H1 (cell line): ENCODE measurements at regions not wholly inside any gene's neighbourhood (a gene's known extent, or its start where the extent isn't known, plus 50 kb on each side); places are given as distances from the start of the nearest gene placed in this dataset.

ENCODE experiments used
- BRCA1 ChIP-seq: IDR thresholded peaks from 2 replicates; pipeline ENCODE4 v1.6.1; 2012; ENCODE audit warnings: low read depth, low read length, improper control_type of control experiment
- CBX5 ChIP-seq: fragments of 300-800, 300-1000 bp; sonication (generic); IDR thresholded peaks from 2 replicates; pipeline ENCODE4 v1.7.1; 2016; ENCODE audit warnings: antibody characterized with exemption, low read length, low read depth
- POLR2A ChIP-seq, 2 experiments: IDR thresholded peaks; 1 replicate in 1 of 2; 2 replicates in 1 of 2; pipeline ENCODE4 v1.6.1; 2011; ENCODE audit warnings: low read depth in 2 of 2, low read length in 2 of 2, mild to moderate bottlenecking in 2 of 2; ENCODE audit errors: control extremely low read depth in 1 of 2
- TF ChIP-seq, protein P1 (sequence below), 3 experiments: IDR thresholded peaks; 1 replicate in 2 of 3; 2 replicates in 1 of 3; pipeline versions ENCODE4 v1.5.1 to v1.6.1; 2011; ENCODE audit warnings: low read length in 3 of 3, mild to moderate bottlenecking in 3 of 3, inconsistent platforms in 2 of 3, low read depth in 1 of 3, moderate library complexity in 1 of 3; ENCODE audit not compliant: insufficient read depth in 1 of 3; ENCODE audit errors: control extremely low read depth in 1 of 3

GRCh38 chr17:33976831-33977230 is 278.3 kb upstream of the CCL2 start:
- TF ChIP-seq, protein P1, sequence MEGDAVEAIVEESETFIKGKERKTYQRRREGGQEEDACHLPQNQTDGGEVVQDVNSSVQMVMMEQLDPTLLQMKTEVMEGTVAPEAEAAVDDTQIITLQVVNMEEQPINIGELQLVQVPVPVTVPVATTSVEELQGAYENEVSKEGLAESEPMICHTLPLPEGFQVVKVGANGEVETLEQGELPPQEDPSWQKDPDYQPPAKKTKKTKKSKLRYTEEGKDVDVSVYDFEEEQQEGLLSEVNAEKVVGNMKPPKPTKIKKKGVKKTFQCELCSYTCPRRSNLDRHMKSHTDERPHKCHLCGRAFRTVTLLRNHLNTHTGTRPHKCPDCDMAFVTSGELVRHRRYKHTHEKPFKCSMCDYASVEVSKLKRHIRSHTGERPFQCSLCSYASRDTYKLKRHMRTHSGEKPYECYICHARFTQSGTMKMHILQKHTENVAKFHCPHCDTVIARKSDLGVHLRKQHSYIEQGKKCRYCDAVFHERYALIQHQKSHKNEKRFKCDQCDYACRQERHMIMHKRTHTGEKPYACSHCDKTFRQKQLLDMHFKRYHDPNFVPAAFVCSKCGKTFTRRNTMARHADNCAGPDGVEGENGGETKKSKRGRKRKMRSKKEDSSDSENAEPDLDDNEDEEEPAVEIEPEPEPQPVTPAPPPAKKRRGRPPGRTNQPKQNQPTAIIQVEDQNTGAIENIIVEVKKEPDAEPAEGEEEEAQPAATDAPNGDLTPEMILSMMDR (IDR thresholded peaks at IDR 0.05; ENCODE audit: control extremely low read depth in 1 of 3, insufficient read depth in 1 of 3, low read depth in 1 of 3, low read length in 3 of 3) = no peak
- TF ChIP-seq POLR2A (IDR thresholded peaks at IDR 0.05; ENCODE audit: control extremely low read depth in 1 of 2, low read depth in 2 of 2, low read length in 2 of 2) (no peak), BRCA1 (no peak), CBX5 (no peak)
